ENCODE measurements at regions not wholly inside any gene's neighbourhood (a gene's known extent, or its start where the extent isn't known, plus 50 kb on each side); places are given as distances from the start of the nearest gene placed in this dataset.

DNA sequence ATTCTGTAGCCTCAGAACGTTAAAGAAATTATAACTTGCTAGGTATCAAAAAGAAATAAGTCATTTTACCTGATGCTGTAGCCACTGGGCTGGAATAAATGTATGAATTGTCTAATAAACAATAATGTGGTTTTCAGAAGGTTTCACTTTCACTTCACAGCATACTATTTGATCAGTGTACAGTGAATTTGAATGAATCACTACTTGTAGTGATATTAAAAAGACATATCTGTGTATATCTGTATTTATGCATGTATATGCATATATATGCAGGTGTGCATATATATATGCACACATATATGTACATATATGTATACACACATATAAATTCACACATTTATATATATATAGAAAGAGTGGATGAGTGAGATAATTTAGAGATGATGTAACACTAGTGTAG, 440.0 kb upstream of the PCDH10 start:
- Mint-ChIP-seq H3K9me3 (ENCODE audit: low read depth) (no peaks in the 10 kb centered on the region), H3K27me3 (ENCODE audit: low read depth) (no peaks in the 10 kb centered on the region), H3K4me1 (ENCODE audit: low read depth) (no peaks in the 10 kb centered on the region), H3K4me3 (ENCODE audit: unreplicated experiment) (no peak overlapping the region), H3K36me3 (ENCODE audit: low read depth) (no peaks in the 10 kb centered on the region), H3K27ac (ENCODE audit: unreplicated experiment) (no peak overlapping the region)
- DNase-seq (ENCODE audit: low spot score): no peak
- no peak for TF ChIP-seq CTCF (IDR thresholded peaks at IDR 0.05)

- H3K27ac Mint-ChIP-seq (ENCODE audit: unreplicated experiment): no peak overlapping the region
- H3K27me3 Mint-ChIP-seq (ENCODE audit: low read depth): no peaks in the 10 kb centered on the region
- H3K4me1 Mint-ChIP-seq (ENCODE audit: low read depth): no peaks in the 10 kb centered on the region
- H3K9me3 Mint-ChIP-seq (ENCODE audit: low read depth): no peaks in the 10 kb centered on the region
- no peaks in the 10 kb centered on the region for H3K36me3 Mint-ChIP-seq (ENCODE audit: low read depth)
- TF ChIP-seq CTCF (IDR thresholded peaks at IDR 0.05): no peak
- DNase-seq (ENCODE audit: low spot score): no peak
- H3K4me3 Mint-ChIP-seq (ENCODE audit: unreplicated experiment): no peak overlapping the region
Measured at GRCh38 chr4:132710971-132711370, 438.1 kb upstream of the PCDH10 start.

DNA sequence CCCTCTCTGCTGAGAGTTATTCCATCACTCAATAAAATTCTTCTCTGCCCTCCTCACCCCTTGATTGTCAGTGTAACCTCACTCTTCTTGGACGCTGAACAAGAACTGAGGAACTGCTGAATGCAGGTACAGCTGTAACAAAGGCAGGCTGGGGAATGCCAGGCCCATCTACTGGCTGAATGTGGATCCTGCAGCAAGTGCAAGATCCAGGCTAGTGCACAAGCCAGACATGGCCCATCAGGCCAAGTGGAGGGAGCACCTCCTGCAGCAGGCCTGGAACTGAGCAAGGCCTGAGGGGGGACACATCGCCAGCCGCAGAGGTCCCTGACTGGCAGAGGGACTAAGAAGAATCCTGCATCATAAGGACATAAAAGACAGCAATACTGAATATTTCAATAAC, 411.8 kb upstream of the PCDH10 start:
- Mint-ChIP-seq H3K4me1 (ENCODE audit: low read depth) (no peaks in the 10 kb centered on the region), H3K9me3 (ENCODE audit: low read depth) (no peaks in the 10 kb centered on the region), H3K27me3 (ENCODE audit: low read depth) (peaks cover 2% of the 10 kb centered on the region), H3K4me3 (ENCODE audit: unreplicated experiment) (no peak overlapping the region), H3K27ac (ENCODE audit: unreplicated experiment) (no peak overlapping the region), H3K36me3 (ENCODE audit: low read depth) (no peaks in the 10 kb centered on the region)
- no peak for TF ChIP-seq CTCF (IDR thresholded peaks at IDR 0.05)
- DNase-seq (ENCODE audit: low spot score): no peak

GRCh38 chr4:132759199-132759780, 389.8 kb upstream of the PCDH10 start:
- Mint-ChIP-seq H3K4me1 (ENCODE audit: low read depth) (no peaks in the 10 kb centered on the region), H3K27me3 (ENCODE audit: low read depth) (no peaks in the 10 kb centered on the region), H3K36me3 (ENCODE audit: low read depth) (no peaks in the 10 kb centered on the region), H3K9me3 (ENCODE audit: low read depth) (no peaks in the 10 kb centered on the region), H3K4me3 (ENCODE audit: unreplicated experiment) (no peak overlapping the region), H3K27ac (ENCODE audit: unreplicated experiment) (no peak overlapping the region)
- no peak for TF ChIP-seq CTCF (IDR thresholded peaks at IDR 0.05)
- DNase-seq (ENCODE audit: low spot score): no peak

DNA sequence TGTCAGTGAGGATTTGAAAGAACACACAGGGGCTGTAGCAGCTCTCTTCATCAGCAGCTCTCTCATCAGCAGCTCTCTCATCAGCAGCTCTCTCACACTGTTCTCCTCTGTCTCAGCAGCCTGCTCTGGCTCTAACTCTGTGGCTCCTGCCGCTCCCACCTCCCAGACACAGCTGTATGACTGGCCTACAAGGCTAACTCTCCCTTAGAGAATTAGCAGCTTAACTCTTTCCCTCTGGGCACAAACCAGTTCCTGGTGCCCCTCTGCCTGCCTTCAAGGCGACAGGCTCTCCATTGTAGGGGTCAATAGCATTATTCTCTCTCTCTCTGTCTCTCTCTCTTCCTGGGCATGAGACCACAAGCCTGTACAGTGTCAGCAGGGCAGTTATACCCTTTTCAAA, 385.6 kb upstream of the PCDH10 start:
- no peaks in the 10 kb centered on the region for H3K9me3 Mint-ChIP-seq (ENCODE audit: low read depth)
- no peak for DNase-seq (ENCODE audit: low spot score)
- H3K36me3 Mint-ChIP-seq (ENCODE audit: low read depth): no peaks in the 10 kb centered on the region
- no peak for TF ChIP-seq CTCF (IDR thresholded peaks at IDR 0.05)
- H3K4me1 Mint-ChIP-seq (ENCODE audit: low read depth): no peaks in the 10 kb centered on the region
- H3K27me3 Mint-ChIP-seq (ENCODE audit: low read depth): no peaks in the 10 kb centered on the region
- H3K27ac Mint-ChIP-seq (ENCODE audit: unreplicated experiment): no peak overlapping the region
- no peak overlapping the region for H3K4me3 Mint-ChIP-seq (ENCODE audit: unreplicated experiment)
